ENCODE measurements at regions not wholly inside any gene's neighbourhood (a gene's known extent, or its start where the extent isn't known, plus 50 kb on each side); places are given as distances from the start of the nearest gene placed in this dataset.

DNA sequence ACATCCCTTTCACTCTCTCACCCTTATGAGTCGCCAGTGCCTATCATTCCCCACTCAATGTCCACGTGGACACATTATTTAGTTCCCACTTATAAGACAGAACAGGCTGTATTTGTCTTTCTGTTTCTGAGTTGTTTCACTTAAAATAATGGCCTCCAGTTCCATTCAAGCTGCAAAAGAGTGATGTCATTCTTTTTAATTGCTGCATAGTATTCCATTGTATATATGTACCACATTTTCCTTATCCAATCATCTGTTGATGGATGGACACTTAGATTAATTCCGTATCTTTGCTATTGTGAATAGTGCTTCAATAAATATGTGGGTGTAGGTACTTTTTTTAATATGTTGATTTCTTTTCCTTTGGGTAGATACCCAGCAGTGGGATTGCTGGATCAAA, 79.1 kb downstream of the ZNF365 start:
- intact Hi-C loops (cut with DNase I), result no loop called here
- ATAC-seq (no peak), DNase-seq (no peak)
- Histone ChIP-seq H3K36me3 (no peaks in the 10 kb centered on the region), H3K4me3 (no peak overlapping the region), H3K27ac (no peak overlapping the region), H3K27me3 (ENCODE audit: low read depth) (no peaks in the 10 kb centered on the region), H3K9me3 (no peaks in the 10 kb centered on the region), H3K4me1 (peaks cover 14% of the 10 kb centered on the region)
- TF ChIP-seq CTCF (IDR thresholded peaks at IDR 0.05), result no peak

DNA sequence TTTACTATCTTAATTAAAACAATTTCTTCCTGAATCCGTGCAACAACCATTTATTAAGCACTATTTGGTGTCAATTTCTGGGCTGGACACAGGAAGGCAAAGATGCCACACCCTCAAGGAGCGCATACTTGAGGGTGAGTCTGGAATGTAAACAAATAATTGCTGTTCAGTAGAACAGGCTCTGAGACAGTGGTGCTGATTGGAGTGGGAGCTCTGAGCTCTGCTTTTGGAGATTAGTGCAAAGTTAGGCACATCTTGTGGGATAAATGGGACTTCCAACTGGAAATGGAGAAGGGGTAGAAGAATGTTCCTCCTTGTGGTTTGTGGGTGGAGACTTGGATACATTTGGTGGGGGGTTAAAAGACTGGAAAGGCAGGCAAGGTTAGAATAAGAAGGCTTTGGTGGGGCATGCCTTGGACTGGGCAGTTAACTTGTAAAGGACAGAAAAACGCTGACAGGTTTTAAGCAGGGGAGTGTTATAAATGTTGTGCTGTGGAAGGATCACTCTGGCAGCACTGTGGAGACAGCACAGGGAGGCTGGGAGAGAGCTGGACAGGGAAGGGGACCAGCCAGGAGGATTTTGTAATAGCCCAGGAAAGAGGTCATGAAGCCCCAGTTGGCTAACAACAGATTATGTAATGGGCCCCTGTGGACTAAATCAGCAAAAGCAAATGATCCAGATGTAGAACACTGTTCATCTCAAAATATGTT, 80.7 kb downstream of the ZNF365 start:
- intact Hi-C loops (cut with DNase I), result no loop called here
- ATAC-seq (peak; percentile 85), DNase-seq (no peak)
- no peak overlapping the region for H3K4me3 ChIP-seq
- H3K27me3 ChIP-seq (ENCODE audit: low read depth), result no peaks in the 10 kb centered on the region
- no peaks in the 10 kb centered on the region for H3K9me3 ChIP-seq
- peak overlapping the region; percentile 25 for H3K27ac ChIP-seq
- no peaks in the 10 kb centered on the region for H3K36me3 ChIP-seq
- H3K4me1 ChIP-seq, result peaks cover 14% of the 10 kb centered on the region
- no peak for TF ChIP-seq CTCF (IDR thresholded peaks at IDR 0.05)

DNA sequence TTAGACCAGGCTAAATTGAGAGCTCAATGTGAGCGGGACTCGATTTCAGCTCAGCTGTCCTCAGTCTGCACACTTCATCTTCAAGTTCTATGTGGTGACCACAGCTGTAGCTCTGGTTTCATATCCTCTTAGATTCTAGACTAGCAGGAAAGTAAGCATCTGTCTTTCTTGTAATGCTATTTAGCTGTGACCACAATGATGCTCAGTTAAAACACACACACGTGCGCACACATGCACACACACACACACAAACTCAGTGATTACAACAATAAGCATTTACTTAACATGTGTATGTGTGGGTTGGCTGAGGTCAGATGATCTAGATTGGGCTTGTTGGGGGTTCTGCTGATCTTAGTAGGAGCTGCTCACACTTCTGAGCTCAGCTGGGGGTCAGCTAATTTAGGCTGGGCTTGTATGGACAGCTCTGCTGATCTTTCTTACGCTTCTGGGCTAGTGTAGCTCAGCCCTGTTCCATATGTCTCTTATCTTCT, 82.5 kb downstream of the ZNF365 start:
- no peak overlapping the region for H3K27ac ChIP-seq
- no peaks in the 10 kb centered on the region for H3K27me3 ChIP-seq (ENCODE audit: low read depth)
- TF ChIP-seq CTCF (IDR thresholded peaks at IDR 0.05), result no peak
- H3K36me3 ChIP-seq, result no peaks in the 10 kb centered on the region
- intact Hi-C loops (cut with DNase I), result no loop called here
- ATAC-seq (peak in 1 of 2 donors; percentile 68), DNase-seq (no peak)
- H3K4me1 ChIP-seq, result peaks cover 14% of the 10 kb centered on the region
- H3K9me3 ChIP-seq, result no peaks in the 10 kb centered on the region
- H3K4me3 ChIP-seq, result no peak overlapping the region

DNA sequence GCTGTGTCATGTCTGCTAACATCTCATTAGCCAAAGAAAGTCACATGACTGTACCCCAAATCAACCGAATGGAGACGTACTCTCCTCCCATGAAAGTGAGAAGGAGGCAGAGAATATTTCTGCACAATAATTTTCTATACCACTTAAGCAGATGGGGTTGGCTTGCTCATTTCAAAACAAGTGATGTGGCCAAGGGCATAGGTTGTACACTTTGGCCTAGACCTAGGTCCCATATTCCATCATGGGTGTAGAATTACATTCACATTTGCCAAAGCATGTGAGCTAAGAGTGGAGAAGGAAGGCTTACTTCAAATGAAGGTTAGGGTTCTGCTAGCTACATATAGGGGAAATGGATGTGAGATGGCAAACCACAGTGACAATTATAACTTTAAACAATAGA, 83.0 kb downstream of the ZNF365 start:
- no peaks in the 10 kb centered on the region for H3K36me3 ChIP-seq

DNA sequence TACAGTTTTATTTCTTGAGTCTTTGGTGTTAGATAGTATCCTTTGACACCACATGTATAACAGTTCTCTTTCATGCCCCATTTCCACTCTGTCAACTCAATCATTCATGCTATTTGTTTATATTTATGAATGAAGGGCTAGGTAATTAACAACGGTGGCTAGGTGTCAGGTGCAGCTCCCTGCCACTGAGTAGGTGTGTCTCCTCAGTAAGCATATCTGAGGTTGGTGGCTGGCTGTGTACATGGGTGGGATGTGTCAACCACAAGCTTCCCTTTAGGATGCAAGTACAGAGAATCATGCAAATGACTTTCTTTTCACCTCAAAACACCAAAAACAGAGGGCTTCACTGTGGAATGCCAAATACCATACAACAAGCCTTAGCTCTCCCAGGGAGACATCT, 83.4 kb downstream of the ZNF365 start:
- Histone ChIP-seq H3K36me3 (no peaks in the 10 kb centered on the region), H3K4me3 (no peak overlapping the region), H3K9me3 (no peaks in the 10 kb centered on the region), H3K4me1 (peaks cover 14% of the 10 kb centered on the region), H3K27me3 (ENCODE audit: low read depth) (no peaks in the 10 kb centered on the region), H3K27ac (no peak overlapping the region)
- intact Hi-C loops (cut with DNase I), result no loop called here
- TF ChIP-seq CTCF (IDR thresholded peaks at IDR 0.05), result no peak
- DNase-seq (no peak), ATAC-seq (no peak)

More for the DNA sequence above, 83.0 kb downstream of the ZNF365 start:
- intact Hi-C loops (cut with DNase I), result no loop called here
- no peak for ATAC-seq
- Histone ChIP-seq H3K9me3 (no peaks in the 10 kb centered on the region), H3K4me3 (no peak overlapping the region), H3K27me3 (ENCODE audit: low read depth) (no peaks in the 10 kb centered on the region), H3K4me1 (peaks cover 14% of the 10 kb centered on the region), H3K27ac (no peak overlapping the region)
- TF ChIP-seq CTCF (IDR thresholded peaks at IDR 0.05), result no peak
- no peak for DNase-seq
